GM19328 (cell line): ENCODE measurements at regions not wholly inside any gene's neighbourhood (a gene's known extent, or its start where the extent isn't known, plus 50 kb on each side); places are given as distances from the start of the nearest gene placed in this dataset.

Experiments
- ATAC-seq: cut with Tn5 transposase; IDR thresholded peaks from one replicate; pipeline ENCODE4 v1.9.1; 2021; ENCODE audit warnings: mild to moderate bottlenecking, moderate library complexity; ENCODE audit not compliant: unreplicated experiment

- no peak for ATAC-seq
Measured at GRCh38 chr6:122524056-122524455, 52.4 kb upstream of the SERINC1 start.

GRCh38 chr6:122530440-122531046 is 58.9 kb upstream of the SERINC1 start:
- peak; percentile 93 for ATAC-seq

GRCh38 chr6:122548281-122548680 is 61.9 kb upstream of the PKIB start:
- no peak for ATAC-seq

GRCh38 chr6:122548820-122549219 is 61.4 kb upstream of the PKIB start:
- ATAC-seq: no peak

- ATAC-seq: no peak
Measured at GRCh38 chr6:122553697-122554096, 56.5 kb upstream of the PKIB start.

- ATAC-seq: no peak
Measured at GRCh38 chr6:122555561-122555960, 54.6 kb upstream of the PKIB start.

GRCh38 chr6:122558080-122558479 is 52.1 kb upstream of the PKIB start:
- ATAC-seq: no peak
